NCI-H2029 treated with DMSO at 0.1 percent for 48 hours (cell line): ENCODE measurements at regions not wholly inside any gene's neighbourhood (a gene's known extent, or its start where the extent isn't known, plus 50 kb on each side); places are given as distances from the start of the nearest gene placed in this dataset.
"Not testable (repeated sequence)": the region's sequence is repeated elsewhere in the genome, so short reads cannot be mapped to it uniquely, and the experiment has no call there.

Source experiments
- DNase-seq: peaks from one replicate; lab custom pipeline; 2025; lab: John Stamatoyannopoulos, UW

DNA sequence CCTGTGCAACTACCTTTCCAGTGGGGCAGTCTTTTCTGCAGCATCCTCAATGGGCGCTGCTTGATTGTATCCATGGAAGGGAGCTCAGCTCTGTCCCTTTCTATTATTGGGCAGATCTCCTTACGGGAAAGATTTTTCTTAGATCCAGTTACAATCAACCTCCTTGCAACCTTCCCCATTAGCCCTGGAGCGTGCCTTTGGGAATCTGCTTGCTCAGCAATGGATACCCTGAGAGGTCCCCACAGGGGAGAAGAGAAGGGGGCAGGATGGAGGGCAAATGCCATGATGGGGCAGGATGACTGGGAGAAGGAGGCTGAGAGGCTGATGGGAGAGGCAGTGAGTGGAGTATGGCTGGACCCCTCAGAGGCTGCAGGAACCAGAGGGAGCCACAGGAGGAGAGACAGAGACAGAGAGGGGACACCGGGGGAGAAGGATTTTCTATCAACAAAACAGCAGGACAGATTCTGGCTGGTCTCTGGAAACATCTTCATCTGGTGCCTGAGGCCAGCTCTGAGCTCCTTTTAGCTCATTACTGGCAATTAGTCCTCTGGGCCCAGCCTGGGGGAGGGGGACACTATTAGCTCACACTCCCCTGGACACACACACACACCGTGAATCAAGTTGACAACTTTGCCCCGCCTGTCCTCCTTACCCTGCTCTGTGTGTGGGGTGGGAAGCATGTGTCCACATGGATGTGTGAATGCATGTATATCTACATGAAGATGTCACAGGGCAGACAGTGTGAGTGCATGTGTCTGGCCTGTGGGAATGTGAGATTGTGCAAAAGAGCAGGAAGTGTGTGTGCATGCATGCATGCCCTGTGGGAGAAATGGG, 80.8 kb upstream of the PAX2 start:
- DNase-seq, result no peak

DNA sequence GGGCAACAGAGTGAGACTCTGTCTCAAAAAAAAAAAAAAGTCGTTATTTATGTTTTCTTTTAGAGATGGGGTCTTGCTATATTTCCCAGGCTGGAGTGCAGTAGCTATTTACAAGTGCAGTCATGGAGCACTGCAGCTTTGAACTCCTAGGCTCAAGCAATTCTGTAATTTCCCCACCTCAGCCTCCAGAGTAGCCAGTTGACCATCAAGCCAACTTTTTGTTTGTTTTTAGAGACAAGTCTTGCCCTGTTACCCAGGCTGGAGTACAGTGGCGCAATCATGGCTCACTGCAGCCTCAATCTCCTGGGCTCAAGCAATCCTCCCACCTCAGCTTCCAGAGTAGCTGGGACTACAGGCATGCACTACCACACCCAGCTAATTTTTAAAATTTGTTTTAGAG, 78.7 kb upstream of the PAX2 start:
- DNase-seq, result not testable (repeated sequence)

DNA sequence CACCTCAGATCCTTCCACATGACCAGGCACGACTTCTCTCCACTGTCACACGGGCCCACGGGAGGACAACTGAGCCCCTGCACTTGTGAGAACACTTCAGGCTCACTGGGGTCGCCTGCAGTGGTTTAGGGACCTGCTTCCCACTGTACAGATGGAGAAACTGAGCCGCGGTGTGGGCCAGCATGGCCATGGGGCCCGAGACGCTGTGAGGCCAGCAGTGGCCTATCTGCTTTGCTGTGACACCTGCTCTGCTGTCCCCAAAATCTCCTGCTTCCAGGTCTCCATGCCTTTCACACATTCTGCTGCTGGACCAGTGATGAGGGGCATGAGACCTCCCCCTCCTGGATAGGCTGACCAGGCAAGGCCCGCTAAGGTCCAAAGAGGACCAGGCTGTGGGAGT, 75.8 kb upstream of the PAX2 start:
- no peak for DNase-seq

DNA sequence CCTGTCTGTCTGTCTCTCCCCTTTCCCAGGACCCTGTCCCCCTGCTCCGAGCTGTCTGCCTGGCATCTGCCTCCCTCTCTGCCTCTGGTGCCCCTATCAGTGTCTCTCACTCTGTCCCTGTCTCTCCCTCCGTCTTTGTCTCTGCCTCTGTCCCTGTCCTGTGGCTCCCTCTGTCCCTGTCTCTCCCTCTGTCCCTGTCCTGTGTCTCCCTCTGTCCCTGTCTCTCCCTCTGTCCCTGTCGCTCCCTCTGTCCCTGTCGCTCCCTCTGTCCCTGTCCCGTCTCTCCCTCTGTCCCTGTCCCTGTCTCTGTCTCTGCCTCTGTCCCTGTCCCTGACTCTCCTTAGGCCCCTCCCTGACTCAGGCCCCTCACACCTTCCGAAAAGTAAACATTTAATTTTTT, 75.0 kb upstream of the PAX2 start:
- no peak for DNase-seq

DNA sequence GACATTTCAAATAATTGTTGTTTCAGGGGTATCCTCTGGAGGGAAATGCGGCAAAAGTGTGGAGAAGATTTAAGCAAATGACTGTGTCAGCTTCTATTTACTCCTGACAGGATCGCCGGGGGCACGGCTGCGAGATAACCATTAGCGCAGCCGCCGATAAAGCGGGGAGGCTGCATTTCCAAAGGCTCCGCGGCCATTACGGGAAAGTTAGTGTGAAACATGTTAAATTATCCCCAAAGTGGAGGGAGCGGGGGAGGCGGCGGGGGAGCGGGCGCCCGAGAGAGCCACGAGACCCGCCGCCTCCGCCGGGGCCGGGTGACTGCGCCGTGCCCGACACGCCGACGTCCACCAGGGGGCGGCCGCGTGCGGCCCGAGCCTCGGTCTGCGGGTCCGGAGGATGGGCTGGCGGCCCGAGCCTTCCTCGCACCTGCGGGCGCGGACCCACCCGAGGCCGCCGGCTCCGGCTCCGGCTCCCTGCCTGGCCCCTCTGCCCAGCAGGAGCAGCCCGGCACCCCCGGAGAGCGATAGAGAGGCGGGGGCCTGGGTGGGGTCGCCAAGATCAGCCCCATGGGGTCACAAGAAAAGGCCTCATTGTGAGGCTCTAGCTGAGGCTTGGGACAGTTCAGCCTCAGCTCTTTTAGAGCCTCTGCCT, 74.4 kb upstream of the PAX2 start:
- DNase-seq, result no peak

DNA sequence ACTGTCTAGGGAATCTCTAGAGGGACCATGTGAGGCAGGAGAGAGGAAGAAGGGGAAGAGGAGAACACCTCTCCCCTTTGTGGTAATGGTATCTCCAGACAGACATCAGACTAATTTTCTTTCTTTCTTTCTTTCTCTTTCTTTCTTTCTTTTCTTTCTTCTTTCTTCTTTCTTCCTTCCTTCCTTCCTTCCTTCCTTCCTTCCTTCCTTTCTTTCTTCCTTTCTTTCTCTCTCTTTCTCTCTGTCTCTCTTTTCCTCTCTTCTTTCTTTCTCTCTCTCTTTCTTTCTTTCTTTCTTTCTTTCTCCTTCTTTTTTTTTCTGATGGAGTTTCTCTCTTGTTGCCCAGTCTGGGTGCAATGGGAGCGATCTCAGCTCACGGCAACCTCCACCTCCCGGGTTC, 73.2 kb upstream of the PAX2 start:
- no peak for DNase-seq

DNA sequence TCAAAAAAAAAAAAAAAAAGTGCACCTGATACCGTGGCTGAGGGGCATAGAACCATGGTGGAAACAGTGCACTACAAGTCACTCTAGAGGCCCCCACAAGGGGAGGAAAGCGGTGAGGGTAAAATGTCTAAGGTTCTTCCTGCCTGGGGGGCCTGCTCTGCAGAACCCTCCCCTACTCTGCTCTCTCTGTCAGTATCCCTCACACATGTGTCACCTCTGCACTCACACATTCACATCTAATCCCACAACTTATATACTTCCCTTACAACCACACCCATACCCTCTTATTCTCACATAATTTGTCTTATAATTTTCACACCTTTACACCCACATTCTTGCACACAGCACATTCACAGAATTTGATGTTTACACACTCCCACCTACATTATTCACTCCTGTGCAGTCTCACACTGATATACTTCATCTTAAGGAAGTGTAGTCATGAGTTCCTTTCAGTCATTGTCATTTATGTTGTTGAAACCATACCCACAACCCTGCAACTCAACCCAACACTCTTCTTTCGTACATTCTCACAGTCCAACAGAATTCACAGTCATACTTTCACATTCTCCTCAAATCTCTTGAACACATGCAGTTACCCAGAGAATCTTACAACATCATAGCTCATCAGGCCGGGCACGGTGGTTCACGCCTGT, 68.0 kb upstream of the PAX2 start:
- DNase-seq, result no peak

DNA sequence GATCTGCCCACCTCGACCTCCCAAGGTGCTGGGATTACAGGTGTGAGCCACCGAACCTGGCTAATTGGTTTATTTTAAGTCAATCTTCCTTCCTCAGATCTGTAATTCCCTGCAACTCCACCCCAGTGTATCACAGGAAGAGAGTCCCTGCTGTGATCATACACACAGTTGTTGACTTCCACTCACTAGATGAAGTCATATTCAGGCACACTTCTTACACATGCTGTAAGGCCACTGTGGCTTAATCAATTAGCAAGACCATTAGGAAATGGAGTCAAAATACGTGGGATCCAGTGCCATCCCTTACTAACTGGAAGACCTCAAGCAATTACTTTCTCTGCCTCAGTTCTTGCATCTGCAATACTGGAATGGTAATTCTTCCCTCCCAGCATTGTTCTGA, 66.1 kb upstream of the PAX2 start:
- DNase-seq, result no peak

DNA sequence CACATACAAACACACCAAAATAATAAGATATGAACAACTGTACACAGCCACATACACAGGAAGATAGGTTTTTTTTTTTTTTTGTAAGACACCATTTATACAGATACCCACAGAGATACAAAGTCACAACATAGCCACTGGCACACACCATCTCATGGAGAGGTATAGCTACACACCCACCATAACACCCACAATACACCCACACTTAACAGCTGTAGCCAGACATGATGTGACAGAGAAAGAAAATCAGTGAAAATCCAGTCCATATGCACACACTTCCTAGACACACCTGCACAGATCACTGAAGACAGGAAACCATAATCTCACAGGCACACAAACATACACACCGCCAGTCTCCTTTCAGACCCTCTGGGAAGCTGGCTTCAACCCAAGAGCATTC, 62.4 kb upstream of the PAX2 start:
- DNase-seq, result no peak

DNA sequence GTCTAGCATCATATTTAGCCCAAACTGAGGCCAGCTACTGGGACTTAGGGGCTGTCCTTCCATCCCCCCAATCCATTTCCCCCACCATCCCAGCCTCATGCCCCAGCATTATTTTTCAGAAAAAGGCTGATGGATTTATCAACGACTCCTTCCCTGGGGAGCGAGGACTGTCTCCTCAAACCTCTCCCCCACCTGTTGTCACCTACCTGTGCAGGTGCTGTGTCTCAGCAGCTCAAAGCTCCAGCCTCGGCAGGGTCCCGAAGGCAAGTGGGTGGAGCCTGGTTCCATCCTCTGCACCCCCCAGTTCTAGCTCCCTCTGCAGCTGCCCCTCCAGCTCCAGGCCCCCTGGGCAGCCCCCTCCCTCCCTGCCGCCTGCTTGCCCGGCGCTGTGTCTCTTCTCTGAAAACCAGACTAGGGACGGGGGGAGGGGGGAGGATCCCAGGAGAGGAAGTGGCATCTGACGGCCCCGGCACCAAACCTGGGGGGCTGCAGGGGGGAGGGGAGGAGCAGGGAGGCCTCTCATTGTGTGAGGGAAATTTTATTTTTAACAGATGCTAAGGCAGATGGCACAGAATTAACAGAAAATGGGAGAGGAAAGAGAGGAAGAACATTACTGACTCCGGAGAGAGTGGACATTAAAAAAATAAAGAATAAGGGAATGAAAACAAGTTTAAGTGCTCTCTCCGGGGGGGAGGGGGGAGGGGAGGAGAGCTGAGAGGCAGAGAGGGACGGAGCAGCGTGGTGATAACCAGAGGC, 61.7 kb upstream of the PAX2 start:
- no peak for DNase-seq

DNA sequence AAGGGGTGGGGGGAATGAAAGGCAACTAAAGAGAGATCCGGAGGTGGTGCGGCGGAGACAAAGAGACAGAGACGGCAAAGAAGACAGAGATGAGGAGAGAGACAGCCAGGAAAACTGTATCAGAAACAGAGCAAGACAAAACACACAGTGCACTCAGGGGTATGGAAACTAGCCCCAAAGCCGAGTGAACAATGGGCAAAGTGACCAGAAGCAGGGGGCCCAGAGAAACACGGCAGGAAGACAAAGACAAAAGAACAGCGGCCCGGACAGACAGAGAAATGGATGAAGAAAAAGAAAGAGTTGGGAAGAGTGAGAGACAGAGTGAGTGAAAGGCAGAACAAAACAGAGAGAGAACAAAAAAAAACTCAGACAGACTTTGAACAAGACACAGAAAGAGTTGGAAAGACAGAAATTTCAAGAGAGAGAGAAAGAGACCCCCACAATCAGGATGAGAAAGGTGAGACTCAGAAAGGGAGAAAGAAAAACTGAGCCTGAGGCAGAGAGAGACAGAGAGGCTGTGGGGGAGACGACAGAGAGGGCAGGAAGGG, 60.6 kb upstream of the PAX2 start:
- no peak for DNase-seq

DNA sequence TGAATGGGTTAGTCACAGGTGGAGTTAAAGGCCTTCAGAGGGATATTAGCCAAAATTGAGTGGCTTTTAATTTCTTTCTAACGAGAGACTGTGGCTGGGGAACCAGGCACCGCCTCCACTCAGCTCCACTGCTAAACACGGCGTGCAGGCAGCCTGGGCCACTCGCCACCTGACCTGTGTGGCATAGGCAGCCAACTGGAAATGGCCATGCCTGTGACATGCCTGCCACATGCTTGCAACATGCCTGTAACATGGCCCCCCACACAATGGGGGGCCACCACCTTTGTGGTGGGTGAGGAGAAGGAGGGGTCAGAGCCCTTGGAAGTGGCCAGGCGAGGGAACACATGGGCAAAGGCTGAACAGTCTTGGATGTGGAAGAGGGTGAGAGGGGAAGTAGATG, 60.1 kb upstream of the PAX2 start:
- DNase-seq, result no peak

DNA sequence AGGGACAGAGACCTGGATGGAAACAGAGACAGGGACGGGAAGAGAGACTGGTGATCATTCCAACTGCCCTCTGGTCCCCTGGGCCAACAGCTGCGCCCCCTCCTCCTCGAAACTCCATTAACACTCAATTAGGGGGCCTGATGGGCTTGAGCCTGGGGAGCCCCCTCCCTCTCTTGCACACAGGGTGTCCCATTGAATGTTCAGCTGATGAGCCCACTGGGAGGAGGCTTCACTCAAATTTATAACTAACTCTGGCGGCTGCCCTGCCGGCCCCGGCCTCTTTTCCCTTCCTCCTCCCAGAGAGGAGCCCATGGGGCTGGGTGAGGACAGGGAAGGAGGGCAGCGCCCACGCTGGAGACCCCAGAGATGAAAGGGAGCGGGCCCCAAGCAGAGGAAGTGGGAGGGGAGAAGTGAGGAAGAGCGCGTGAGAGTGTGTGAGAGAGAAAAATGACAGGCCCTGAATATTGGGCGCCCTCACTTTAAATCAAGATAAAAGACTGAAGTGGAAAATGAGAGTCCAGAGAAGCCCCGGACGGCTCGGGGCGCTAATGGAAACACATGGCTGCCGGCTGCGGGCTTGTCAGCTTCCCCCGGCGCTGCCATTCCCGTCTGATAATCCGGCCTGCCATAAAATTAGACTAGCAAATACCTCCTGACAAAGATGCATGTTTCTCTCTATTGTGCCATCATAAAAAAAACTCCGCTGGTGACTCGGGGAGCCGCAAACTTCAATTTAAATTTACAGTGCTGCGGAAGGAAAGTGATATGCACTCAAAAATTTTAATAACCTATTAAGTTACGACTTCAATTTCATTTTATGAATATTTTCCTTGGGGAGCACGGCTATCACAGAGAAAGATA, 58.0 kb upstream of the PAX2 start:
- DNase-seq, result no peak

DNA sequence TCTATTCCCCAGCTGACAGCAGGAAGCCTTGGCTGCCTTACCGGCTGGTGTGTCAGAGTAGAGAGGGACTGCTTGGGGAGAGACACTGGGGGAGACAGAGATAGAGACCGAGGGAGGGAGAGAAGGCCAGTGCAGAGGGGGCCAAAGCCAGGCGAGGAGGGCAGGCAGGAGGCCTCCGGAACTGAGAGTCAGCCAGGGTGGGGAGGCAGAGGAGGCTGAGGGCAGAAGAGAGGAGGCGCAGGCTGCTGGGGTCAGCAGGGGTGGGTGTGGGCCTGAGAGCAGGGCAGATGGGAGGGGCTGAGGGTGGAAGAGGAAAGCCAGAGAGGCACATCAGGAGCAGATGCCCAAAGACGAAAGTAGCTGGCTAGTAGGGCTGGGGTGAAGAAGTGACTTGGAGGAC, 57.2 kb upstream of the PAX2 start:
- DNase-seq, result no peak

DNA sequence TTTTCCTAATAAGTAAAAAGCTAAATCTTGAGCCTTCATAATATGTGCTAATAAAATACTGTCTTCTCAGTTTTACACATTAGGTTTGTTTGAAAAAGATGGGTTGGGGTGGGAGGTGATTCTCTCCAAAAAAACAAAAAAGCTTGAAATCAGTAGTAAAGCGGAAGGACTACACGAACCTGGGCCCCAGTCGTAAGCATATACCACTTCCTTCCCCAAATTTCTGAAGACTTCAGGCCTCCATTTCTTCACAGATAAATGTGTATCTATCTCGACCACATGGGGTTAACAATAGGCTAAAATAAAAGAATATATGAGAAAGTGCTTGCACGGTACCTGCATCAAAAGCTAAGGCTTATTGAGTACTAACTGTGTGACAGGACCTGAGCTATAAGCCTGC, 51.6 kb upstream of the PAX2 start:
- no peak for DNase-seq
